MM.1S (cell line): ENCODE measurements at regions not wholly inside any gene's neighbourhood (a gene's known extent, or its start where the extent isn't known, plus 50 kb on each side); places are given as distances from the start of the nearest gene placed in this dataset.

Source experiments
- CTCF ChIP-seq: fragments of 300-600 bp; sonication (generic); IDR thresholded peaks from 2 replicates; pipeline ENCODE4 v1.5.1; 2016; ENCODE audit warnings: antibody characterized with exemption, low read length, mixed read lengths
- EZH2 ChIP-seq: fragments of 300-600 bp; sonication (generic); optimal IDR thresholded peaks from 2 replicates; pipeline ENCODE3; 2017; ENCODE audit warnings: low read depth, mild to moderate bottlenecking, antibody characterized with exemption, low read length, mixed read lengths
- EZH2phosphoT487 ChIP-seq: fragments of 300-600 bp; sonication (generic); IDR thresholded peaks from 2 replicates; pipeline ENCODE4 v1.6.1; 2018; ENCODE audit warnings: antibody characterized with exemption, low read length

GRCh38 chr7:15005672-15006071, 103.1 kb upstream of the DGKB start:
- TF ChIP-seq EZH2, result no peak
- TF ChIP-seq EZH2phosphoT487, result no peak
- no peak for TF ChIP-seq CTCF
